Omental fat pad (tissue), 3 donors: ENCODE measurements at regions not wholly inside any gene's neighbourhood (a gene's known extent, or its start where the extent isn't known, plus 50 kb on each side); places are given as distances from the start of the nearest gene placed in this dataset.

ENCODE experiments used
- ATAC-seq: fragments of 150-250 bp; one replicate; pipeline ENCODE4 v1.9.1; 2016; ENCODE audit warnings: mild to moderate bottlenecking, moderate library complexity; ENCODE audit not compliant: low FRiP score
- DNase-seq: peaks from one replicate; pipeline ENCODE4 v3.0.0-alpha.2; 2019; ENCODE audit warnings: low spot score
- TF ChIP-seq, protein P1 (sequence below), 3 donors: fragments of 450-650 bp; IDR thresholded peaks; one replicate each; pipeline ENCODE4 v1.5.1; 2016 to 2017; ENCODE audit warnings: antibody characterized with exemption in 3 of 3, mild to moderate bottlenecking in 3 of 3, moderate library complexity in 2 of 3

DNA sequence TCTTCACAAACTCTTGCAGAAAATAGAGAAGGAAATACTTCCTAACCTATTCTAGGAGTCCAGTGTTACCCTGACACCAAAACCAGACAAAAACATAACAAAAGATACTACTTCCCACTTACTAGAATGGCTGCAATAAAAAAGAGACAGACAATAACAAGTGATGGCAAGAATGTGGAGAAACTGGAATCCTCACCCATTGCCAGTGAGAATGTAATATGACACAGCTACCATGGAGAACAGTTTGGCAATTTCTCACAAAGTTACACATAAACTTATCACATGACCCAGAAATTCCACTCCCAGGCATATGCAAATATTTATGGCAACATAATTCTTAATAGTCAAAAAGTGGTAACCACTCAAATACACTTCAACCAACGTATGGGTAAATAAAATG lies 209.8 kb upstream of the CTAGE1 start:
- DNase-seq (no peak), ATAC-seq (no peak)
- TF ChIP-seq, protein P1, sequence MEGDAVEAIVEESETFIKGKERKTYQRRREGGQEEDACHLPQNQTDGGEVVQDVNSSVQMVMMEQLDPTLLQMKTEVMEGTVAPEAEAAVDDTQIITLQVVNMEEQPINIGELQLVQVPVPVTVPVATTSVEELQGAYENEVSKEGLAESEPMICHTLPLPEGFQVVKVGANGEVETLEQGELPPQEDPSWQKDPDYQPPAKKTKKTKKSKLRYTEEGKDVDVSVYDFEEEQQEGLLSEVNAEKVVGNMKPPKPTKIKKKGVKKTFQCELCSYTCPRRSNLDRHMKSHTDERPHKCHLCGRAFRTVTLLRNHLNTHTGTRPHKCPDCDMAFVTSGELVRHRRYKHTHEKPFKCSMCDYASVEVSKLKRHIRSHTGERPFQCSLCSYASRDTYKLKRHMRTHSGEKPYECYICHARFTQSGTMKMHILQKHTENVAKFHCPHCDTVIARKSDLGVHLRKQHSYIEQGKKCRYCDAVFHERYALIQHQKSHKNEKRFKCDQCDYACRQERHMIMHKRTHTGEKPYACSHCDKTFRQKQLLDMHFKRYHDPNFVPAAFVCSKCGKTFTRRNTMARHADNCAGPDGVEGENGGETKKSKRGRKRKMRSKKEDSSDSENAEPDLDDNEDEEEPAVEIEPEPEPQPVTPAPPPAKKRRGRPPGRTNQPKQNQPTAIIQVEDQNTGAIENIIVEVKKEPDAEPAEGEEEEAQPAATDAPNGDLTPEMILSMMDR (IDR thresholded peaks at IDR 0.05), result no peak

- TF ChIP-seq, protein P1 (IDR thresholded peaks at IDR 0.05), result no peak
- ATAC-seq (no peak), DNase-seq (no peak)
Measured at GRCh38 chr18:22628795-22629510, 211.2 kb upstream of the CTAGE1 start.

DNA sequence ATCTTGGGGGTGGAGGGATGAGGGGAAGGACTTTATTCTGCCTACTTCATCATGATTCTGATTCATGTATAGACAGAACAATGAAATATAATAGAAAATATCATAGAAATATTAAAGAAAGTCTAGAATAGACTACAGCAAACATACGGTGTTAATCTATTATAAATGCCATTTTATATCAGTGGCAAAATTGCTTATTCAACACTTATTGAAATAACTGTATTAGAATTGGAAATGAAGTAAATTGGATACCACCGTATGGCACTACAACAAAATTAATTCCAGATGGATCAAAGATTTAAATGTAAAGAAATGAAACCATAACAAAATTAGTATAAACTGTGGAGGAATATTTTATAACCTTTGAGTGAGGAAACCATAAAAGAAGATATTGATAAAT lies 213.3 kb upstream of the CTAGE1 start:
- ATAC-seq, result no peak
- TF ChIP-seq, protein P1 (IDR thresholded peaks at IDR 0.05), result no peak
- no peak for DNase-seq

DNA sequence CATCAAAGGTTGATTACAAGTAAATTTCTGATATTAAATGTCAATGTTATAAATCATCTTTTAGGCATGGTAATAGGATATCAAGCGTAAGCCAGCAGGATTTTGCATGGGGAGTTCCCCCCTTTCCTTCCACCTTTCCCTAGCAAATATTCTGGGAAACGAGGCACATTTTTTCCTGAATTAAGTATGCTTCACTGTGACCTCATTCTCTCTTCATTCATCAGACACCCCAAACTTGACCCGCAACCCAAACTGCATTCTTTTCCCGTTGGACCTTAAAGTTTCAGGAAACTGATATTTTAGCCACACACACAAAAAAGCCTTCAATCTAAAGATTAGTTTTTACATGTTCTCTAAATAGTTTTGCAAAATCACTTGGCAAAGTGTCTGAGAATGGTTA lies 214.5 kb upstream of the CTAGE1 start:
- DNase-seq, result no peak
- peak; percentile 51 for ATAC-seq
- TF ChIP-seq, protein P1 (IDR thresholded peaks at IDR 0.05), result no peak

DNA sequence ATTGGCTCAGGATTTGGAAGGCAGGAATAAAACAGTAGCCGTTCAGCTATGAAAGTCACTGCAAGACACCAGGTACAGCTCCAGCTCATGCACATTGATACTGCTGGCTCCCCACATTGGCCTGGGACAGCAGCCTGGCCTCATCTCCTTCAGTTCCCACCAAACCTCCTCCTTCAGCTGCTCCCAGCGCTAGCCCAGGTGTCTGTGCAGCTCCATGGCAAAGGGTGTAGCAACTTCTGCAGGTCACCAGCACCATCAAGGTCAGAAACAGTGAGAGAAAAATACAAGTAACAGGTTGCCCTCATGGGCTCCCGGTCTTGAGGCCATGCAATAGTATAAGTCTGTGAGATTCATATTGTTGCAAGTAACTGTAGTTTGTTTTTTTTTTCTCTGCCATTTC lies 216.7 kb upstream of the CTAGE1 start:
- TF ChIP-seq, protein P1 (IDR thresholded peaks at IDR 0.05), result no peak
- DNase-seq (no peak), ATAC-seq (no peak)

- no peak for DNase-seq
- TF ChIP-seq, protein P1 (IDR thresholded peaks at IDR 0.05), result no peak
- ATAC-seq, result no peak
Measured at GRCh38 chr18:22637787-22638186, 220.1 kb upstream of the CTAGE1 start.

DNA sequence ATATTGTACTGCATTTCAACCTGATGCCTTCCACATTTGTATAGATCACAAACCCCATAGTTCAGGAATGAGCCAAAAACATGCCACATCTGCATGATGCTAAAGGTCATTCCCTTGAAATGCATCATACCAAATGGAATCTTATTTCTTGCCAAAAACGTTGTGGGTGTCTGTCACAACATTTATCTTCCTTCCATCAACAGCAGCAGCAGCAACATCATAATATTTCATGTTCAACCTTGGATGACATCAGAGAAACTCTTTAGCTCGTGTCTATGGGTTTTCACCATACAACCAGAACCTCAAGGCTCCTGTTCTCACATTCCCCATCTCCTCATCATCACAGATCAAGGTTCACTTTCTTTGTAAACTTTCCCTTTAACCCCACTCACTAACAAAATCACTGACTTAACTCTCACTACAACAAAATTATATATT lies 221.3 kb upstream of the CTAGE1 start:
- DNase-seq (no peak), ATAC-seq (no peak)
- TF ChIP-seq, protein P1 (IDR thresholded peaks at IDR 0.05), result no peak
